22Rv1 (cell line): ENCODE measurements at regions not wholly inside any gene's neighbourhood (a gene's known extent, or its start where the extent isn't known, plus 50 kb on each side); places are given as distances from the start of the nearest gene placed in this dataset.
"Not testable (repeated sequence)": the region's sequence is repeated elsewhere in the genome, so short reads cannot be mapped to it uniquely, and the experiment has no call there.

Experiments used
- H3K27ac ChIP-seq: fragments of 450-650 bp; 2 replicates; pipeline ENCODE4 v1.5.1; 2017
- ZFX ChIP-seq: fragments of 450-650 bp; IDR thresholded peaks from 2 replicates; pipeline ENCODE4 v1.6.1; 2017; ENCODE audit warnings: antibody characterized with exemption, borderline replicate concordance
- TF ChIP-seq, protein P1 (sequence below): fragments of 450-650 bp; IDR thresholded peaks from 2 replicates; pipeline ENCODE4 v1.5.1; 2017; ENCODE audit warnings: mild to moderate bottlenecking

DNA sequence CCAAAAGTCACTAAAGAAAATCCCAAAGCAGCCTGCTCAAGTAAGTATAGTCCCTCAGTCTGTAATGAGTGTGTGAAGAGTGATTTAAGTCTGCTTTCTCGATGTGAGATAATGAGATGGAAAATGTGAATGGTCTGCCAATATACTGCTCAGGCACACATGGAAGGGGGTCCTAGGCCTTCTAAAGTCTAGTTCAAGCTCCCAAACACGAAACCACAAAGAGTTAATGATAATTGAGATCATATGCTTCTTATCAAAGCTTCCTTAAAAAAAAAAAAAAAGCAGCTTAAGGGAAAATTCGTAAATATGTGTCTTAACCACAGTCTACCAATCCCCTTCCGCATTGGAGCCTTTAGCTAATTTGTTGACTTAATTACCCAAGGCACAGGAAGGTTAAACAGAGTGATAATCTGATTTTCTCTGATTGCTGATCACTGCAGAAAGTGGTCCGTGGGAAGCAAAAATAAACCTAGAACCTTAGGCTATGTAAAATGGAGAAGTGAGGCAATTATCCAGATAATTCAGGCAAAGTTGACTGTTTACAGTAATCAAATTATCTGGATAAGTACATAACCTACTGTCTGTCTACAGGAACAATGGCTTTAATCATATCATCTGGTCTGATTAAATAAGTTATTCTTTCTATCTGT, 172.9 kb downstream of the MBL2 start:
- H3K27ac ChIP-seq = no peak overlapping the region
- TF ChIP-seq, protein P1, sequence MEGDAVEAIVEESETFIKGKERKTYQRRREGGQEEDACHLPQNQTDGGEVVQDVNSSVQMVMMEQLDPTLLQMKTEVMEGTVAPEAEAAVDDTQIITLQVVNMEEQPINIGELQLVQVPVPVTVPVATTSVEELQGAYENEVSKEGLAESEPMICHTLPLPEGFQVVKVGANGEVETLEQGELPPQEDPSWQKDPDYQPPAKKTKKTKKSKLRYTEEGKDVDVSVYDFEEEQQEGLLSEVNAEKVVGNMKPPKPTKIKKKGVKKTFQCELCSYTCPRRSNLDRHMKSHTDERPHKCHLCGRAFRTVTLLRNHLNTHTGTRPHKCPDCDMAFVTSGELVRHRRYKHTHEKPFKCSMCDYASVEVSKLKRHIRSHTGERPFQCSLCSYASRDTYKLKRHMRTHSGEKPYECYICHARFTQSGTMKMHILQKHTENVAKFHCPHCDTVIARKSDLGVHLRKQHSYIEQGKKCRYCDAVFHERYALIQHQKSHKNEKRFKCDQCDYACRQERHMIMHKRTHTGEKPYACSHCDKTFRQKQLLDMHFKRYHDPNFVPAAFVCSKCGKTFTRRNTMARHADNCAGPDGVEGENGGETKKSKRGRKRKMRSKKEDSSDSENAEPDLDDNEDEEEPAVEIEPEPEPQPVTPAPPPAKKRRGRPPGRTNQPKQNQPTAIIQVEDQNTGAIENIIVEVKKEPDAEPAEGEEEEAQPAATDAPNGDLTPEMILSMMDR = no peak
- no peak for TF ChIP-seq ZFX

DNA sequence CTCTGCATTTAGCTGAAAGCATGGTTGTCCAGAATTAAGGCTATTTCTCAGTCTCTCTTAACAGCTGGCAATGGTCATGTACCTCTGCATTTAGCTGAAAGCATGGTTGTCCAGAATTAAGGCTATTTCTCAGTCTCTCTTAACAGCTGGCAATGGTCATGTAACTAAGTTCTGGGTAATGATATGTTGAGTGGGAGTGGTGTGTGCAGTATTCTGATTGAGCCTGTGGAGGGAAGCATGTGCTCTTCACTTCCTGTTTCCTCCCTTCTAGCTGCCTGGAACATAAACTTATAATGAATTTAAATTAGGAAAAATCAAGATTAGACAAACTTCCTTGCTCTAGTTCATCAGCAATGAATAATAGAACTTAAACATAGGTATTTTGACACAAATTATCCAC, 168.5 kb downstream of the MBL2 start:
- not testable (repeated sequence) for H3K27ac ChIP-seq

DNA sequence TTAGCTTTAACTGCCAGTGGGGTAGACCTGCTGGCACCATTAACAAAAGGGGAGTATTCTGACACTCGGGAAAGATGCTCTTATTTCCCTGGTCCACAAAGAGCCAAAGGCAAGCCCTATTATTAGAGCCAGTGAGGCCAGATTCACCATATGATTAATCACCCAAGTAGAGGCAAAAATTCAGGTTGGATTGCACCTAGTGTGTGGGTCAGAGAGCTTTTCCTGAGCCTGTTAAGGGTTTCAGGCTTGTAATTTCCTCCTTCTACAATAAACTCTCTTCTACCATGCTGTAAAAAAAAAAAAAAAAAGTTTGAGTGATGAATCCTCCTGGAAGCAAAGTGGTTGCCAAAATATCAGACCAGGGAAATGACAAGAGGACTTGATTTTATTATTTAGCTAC, 163.5 kb downstream of the MBL2 start:
- no peak overlapping the region for H3K27ac ChIP-seq
- TF ChIP-seq ZFX = no peak
- TF ChIP-seq, protein P1 = no peak

DNA sequence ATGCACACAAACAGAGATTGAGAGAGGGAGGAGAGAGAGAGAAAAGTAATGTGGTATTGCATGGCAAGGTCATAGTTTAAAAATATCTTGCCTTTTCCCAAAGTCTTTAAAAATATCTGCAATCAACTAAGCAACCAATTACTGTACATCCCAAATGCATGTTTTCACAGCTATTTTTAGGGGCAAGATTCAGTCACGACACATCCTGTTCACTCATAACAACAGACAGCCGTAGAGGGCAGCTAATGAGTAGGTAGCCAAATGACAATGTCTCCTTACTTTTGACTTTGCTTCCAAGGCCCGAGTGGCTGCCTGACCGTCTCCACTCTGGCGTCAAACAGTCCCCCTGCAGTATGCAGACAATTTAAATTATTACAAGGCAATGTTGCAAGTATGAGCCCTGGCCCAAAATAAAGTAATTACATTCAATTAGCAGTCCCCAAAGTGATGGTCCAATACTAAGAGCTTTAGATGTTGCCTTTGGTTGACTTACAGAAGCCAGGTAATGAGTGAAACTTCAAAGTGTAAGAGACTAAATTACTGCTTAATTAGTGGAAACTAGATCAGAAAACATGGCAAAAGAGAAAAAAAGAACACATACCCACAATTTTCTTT, 162.9 kb downstream of the MBL2 start:
- TF ChIP-seq ZFX = no peak
- TF ChIP-seq, protein P1 = no peak
- H3K27ac ChIP-seq = no peak overlapping the region

DNA sequence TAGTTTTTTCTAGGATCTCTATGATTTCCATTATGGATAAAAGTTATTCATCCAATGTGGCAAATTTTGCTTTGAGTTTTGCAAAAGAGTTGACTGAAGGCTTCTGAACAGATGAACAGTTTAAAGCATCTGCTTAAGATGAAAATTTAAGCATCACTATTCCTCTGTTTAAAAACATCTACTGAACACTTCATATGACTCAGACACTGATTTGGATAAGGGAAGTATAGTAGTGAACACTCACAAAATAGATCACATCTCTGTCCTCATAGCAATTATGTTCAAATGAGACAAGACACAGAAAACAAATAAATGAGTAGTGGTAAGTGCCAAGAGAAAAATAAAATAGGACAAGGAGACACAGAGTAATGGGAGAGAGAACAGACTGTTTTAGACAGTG, 157.3 kb downstream of the MBL2 start:
- H3K27ac ChIP-seq = no peak overlapping the region
- no peak for TF ChIP-seq ZFX
- TF ChIP-seq, protein P1 = no peak

DNA sequence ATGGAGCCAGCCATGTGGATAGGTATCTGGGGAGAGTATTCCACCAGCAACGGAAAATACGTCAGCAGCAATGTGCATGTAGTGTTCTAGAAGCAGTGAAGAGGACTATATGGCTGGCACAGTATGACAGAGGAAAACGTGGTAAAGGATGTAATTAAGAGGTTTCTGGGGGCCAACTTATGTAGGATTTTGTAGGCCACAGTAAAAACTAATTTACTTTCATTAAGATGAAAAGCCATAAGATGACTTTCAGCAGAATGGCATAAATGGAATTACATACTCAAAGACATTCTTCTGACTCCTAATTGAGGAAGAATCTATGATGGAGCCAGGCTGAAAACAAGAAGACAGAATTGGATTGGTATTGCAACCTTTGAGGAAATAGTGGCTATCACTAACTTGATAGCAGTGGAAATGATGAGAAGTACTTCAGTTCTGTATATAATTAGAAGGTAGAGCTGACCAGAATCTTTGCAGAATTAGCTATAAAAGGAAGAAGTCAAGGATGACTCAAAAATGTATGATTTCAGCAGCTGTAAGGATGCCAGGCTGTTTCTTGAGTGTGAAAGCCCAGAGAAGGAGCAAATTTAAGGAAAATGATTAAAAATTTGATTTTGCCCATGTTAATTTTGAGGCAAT, 156.7 kb downstream of the MBL2 start:
- no peak overlapping the region for H3K27ac ChIP-seq
- TF ChIP-seq ZFX = no peak
- TF ChIP-seq, protein P1 = no peak

DNA sequence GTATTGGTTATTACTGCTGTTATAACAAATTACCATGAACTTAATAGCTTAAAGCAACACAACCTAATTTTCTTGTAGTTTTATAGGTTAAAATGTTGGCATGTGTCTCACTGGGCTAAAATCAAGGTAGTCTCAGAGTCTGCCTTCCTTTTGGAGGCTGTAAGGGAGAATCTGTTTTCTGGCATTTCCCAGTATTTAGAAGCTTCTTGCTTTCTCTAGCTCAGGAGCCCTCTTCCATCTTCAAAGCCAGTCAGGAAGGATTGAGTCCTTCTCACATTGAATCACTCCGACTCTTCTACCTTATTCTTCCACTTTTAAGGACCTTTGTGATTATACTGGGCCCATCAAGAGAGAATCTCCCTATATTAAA, 156.2 kb downstream of the MBL2 start:
- H3K27ac ChIP-seq = no peak overlapping the region
- TF ChIP-seq ZFX = no peak
- TF ChIP-seq, protein P1 = no peak
